IMR-90 (cell line): ENCODE measurements at regions not wholly inside any gene's neighbourhood (a gene's known extent, or its start where the extent isn't known, plus 50 kb on each side); places are given as distances from the start of the nearest gene placed in this dataset.

Experiments
- ATAC-seq: fragments of 200-7000 bp; cut with Tn5 transposase; 2 replicates; pipeline ENCODE4 v1.9.1; 2020; ENCODE audit warnings: low read depth, mild to moderate bottlenecking, moderate library complexity
- BruUV-seq: library from RNA; stranded (reverse); fragments of 400-500 nt; replicated peaks from 2 replicates; lab custom pipeline; 2021; lab: Mats Ljungman, UMichigan
- CTCF ChIA-PET: fragments of 300-600 bp; formaldehyde crosslinking; extraction: SDS; loops from one replicate; lab custom pipeline; 2021; ENCODE audit warnings: antibody characterized with exemption; lab: Yijun Ruan, JAX
- POLR2A ChIA-PET: fragments of 300-600 bp; sonication (Branson Sonifier 250); formaldehyde crosslinking; loops from one replicate; lab custom pipeline; 2022; ENCODE audit warnings: antibody characterized with exemption; ENCODE audit not compliant: unreplicated experiment; lab: Charles Lee
- DNase-seq: peaks from one replicate; pipeline ENCODE4 v3.0.0; 2013
- H2AFZ ChIP-seq: replicated peaks from 2 replicates; pipeline ENCODE3; 2013; ENCODE audit warnings: low read length, mild to moderate bottlenecking; ENCODE audit not compliant: poor library complexity
- H2AK5ac ChIP-seq: 2 replicates; pipeline ENCODE4 v1.6.1; 2013; ENCODE audit warnings: low read depth, low read length, inconsistent platforms
- H2AK9ac ChIP-seq: replicated peaks from 2 replicates; pipeline ENCODE3; 2013; ENCODE audit warnings: mild to moderate bottlenecking, low read depth, low read length, moderate library complexity; ENCODE audit not compliant: poor library complexity
- H2BK120ac ChIP-seq: 2 replicates; pipeline ENCODE4 v1.6.1; 2013; ENCODE audit warnings: low read depth, low read length, inconsistent platforms
- H2BK15ac ChIP-seq: 3 replicates; pipeline ENCODE4 v1.6.1; 2013; ENCODE audit warnings: low read depth, low read length, inconsistent platforms
- H2BK20ac ChIP-seq: 2 replicates; pipeline ENCODE4 v1.6.1; 2013; ENCODE audit warnings: low read depth, mild to moderate bottlenecking, inconsistent platforms, low read length, moderate library complexity
- H2BK5ac ChIP-seq: 2 replicates; pipeline ENCODE4 v1.6.1; 2013; ENCODE audit warnings: mild to moderate bottlenecking, low read depth, low read length, inconsistent platforms; ENCODE audit not compliant: poor library complexity, severe bottlenecking
- H3K14ac ChIP-seq: replicated peaks from 2 replicates; pipeline ENCODE4 v1.6.1; 2013; ENCODE audit warnings: low read depth, low read length, inconsistent platforms
- H3K18ac ChIP-seq: 2 replicates; pipeline ENCODE4 v1.6.1; 2013; ENCODE audit warnings: low read depth, low read length, control low read depth
- H3K23ac ChIP-seq: 2 replicates; pipeline ENCODE4 v1.6.1; 2013; ENCODE audit warnings: low read depth, low read length, inconsistent platforms
- H3K27ac ChIP-seq: 2 replicates; pipeline ENCODE4 v1.5.1; 2013; ENCODE audit warnings: mild to moderate bottlenecking, control low read depth, low read length; ENCODE audit not compliant: insufficient read depth
- H3K27me3 ChIP-seq: 2 replicates; pipeline ENCODE4 v1.6.1; 2013; ENCODE audit warnings: low read length; ENCODE audit not compliant: control insufficient read depth, insufficient read depth
- H3K36me3 ChIP-seq: 2 replicates; pipeline ENCODE4 v1.6.1; 2013; ENCODE audit warnings: low read length, mixed read lengths; ENCODE audit not compliant: control insufficient read depth, insufficient read depth
- H3K4ac ChIP-seq: 2 replicates; pipeline ENCODE4 v1.6.1; 2013; ENCODE audit warnings: low read depth, low read length, inconsistent platforms
- H3K4me1 ChIP-seq: 2 replicates; pipeline ENCODE4 v1.6.1; 2013; ENCODE audit warnings: low read length, mixed read lengths; ENCODE audit not compliant: control insufficient read depth, insufficient read depth
- H3K4me2 ChIP-seq: 2 replicates; pipeline ENCODE4 v1.6.1; 2013; ENCODE audit warnings: low read depth, mild to moderate bottlenecking, control low read depth, low read length, moderate library complexity
- H3K4me3 ChIP-seq: 2 replicates; pipeline ENCODE4 v1.5.1; 2013; ENCODE audit warnings: low read depth, mild to moderate bottlenecking, control low read depth, low read length, moderate library complexity; ENCODE audit not compliant: insufficient read depth
- H3K56ac ChIP-seq: 2 replicates; pipeline ENCODE4 v1.6.1; 2013; ENCODE audit warnings: low read length, inconsistent platforms; ENCODE audit not compliant: insufficient read depth; ENCODE audit errors: extremely low read depth
- H3K79me1 ChIP-seq, 2 experiments: 2 replicates each; pipeline ENCODE4 v1.6.1; 2013; ENCODE audit warnings: low read length in 2 of 2, inconsistent platforms in 1 of 2, low read depth in 1 of 2
- H3K9ac ChIP-seq: 2 replicates; pipeline ENCODE4 v1.6.1; 2013; ENCODE audit warnings: low read depth, low read length, control low read depth
- H3K9me1 ChIP-seq: 2 replicates; pipeline ENCODE4 v1.6.1; 2013; ENCODE audit warnings: low read length, inconsistent platforms; ENCODE audit not compliant: insufficient read depth
- H3K9me3 ChIP-seq: 2 replicates; pipeline ENCODE4 v1.6.1; 2013; ENCODE audit warnings: low read length; ENCODE audit not compliant: control insufficient read depth, insufficient read depth
- H4K20me1 ChIP-seq: 2 replicates; pipeline ENCODE4 v1.6.1; 2013; ENCODE audit warnings: low read length, inconsistent platforms; ENCODE audit not compliant: insufficient read depth
- H4K5ac ChIP-seq: 2 replicates; pipeline ENCODE4 v1.6.1; 2013; ENCODE audit warnings: mild to moderate bottlenecking, low read depth, low read length, control low read depth
- H4K8ac ChIP-seq, 2 experiments: 2 replicates each; pipeline ENCODE4 v1.6.1; 2013; ENCODE audit warnings: low read depth in 2 of 2, low read length in 2 of 2, control low read depth in 1 of 2, inconsistent platforms in 1 of 2
- H4K91ac ChIP-seq: 2 replicates; pipeline ENCODE4 v1.6.1; 2013; ENCODE audit warnings: low read depth, low read length, inconsistent platforms; ENCODE audit not compliant: insufficient read depth
- BHLHE40 ChIP-seq: fragments of 150-350 bp; IDR thresholded peaks from 2 replicates; pipeline ENCODE4 v1.6.1; 2016; ENCODE audit warnings: mild to moderate bottlenecking, low read depth, low read length
- CHD1 ChIP-seq: IDR thresholded peaks from 2 replicates; pipeline ENCODE4 v1.6.1; 2012; ENCODE audit warnings: low read depth, low read length, improper control_type of control experiment
- CTCF ChIP-seq: conservative IDR thresholded peaks from 2 replicates; pipeline ENCODE4 v1.5.1; 2012; ENCODE audit warnings: mild to moderate bottlenecking, low read depth, low read length, improper control_type of control experiment
- NFE2L2 ChIP-seq: fragments of 150-350 bp; IDR thresholded peaks from 2 replicates; pipeline ENCODE4 v1.6.1; 2016; ENCODE audit warnings: low read depth, mild to moderate bottlenecking, low read length
- POLR2A ChIP-seq: IDR thresholded peaks from 2 replicates; pipeline ENCODE4 v1.6.1; 2012; ENCODE audit warnings: mild to moderate bottlenecking, low read depth, low read length
- RFX5 ChIP-seq: IDR thresholded peaks from 2 replicates; pipeline ENCODE4 v1.8.0; 2012; ENCODE audit warnings: low read depth, mild to moderate bottlenecking, low read length, moderate library complexity
- SMC3 ChIP-seq: fragments of 150-350 bp; IDR thresholded peaks from 2 replicates; pipeline ENCODE4 v1.6.1; 2016; ENCODE audit warnings: low read depth, mild to moderate bottlenecking, antibody characterized with exemption, low read length, moderate library complexity
- WGBS, 2 experiments: methylation state at CpG; one replicate each; pipeline versions ENCODE4 v1.1.5 to v1.1.7; 2013; ENCODE audit warnings: missing lambda C conversion rate in 2 of 2; ENCODE audit not compliant: insufficient read length in 1 of 2; ENCODE audit errors: extremely low coverage in 2 of 2; 5-methylcytosine and 5-hydroxymethylcytosine counted together
- dilution Hi-C: fragments of 300-500 bp; cut with HindIII; formaldehyde crosslinking; loops from one replicate; pipeline ENCODE4 v1.14.3; 2018; ENCODE audit warnings: low sequenced_read_pairs; ENCODE audit not compliant: unreplicated experiment
- in situ Hi-C: fragments of 300-500 bp; cut with MboI; formaldehyde crosslinking; loops from 3 replicates; pipeline ENCODE4 v1.14.3; 2019; ENCODE audit warnings: low sequenced_read_pairs, inconsistent platforms, mixed read lengths
- intact Hi-C: fragments of 100-400 bp; cut with micrococcal nuclease; formaldehyde crosslinking; loops from 2 replicates; pipeline ENCODE4 v1.10.0; 2022

GRCh38 chr1:47593598-47594285 is 155.9 kb downstream of the FOXD2 start:
- POLR2A ChIA-PET, result no interaction called here
- 67% methylated on average over 1 of the region's 12 CpGs; no CpG with 5 or more reads in 1 of the 2 experiments for WGBS, 2 experiments

More at GRCh38 chr1:47593598-47594285, 155.9 kb downstream of the FOXD2 start:
- peaks cover 11% of the 10 kb centered on the region; the same call in 1 of the 2 replicates for H3K27me3 ChIP-seq
- H3K79me1 ChIP-seq, result no peaks in the 10 kb centered on the region
- no peak overlapping the region for H4K8ac ChIP-seq
- no peaks in the 10 kb centered on the region for H3K36me3 ChIP-seq
- H3K9me3 ChIP-seq, result no peaks in the 10 kb centered on the region
- H2AK5ac ChIP-seq, result no peak overlapping the region
- no peak overlapping the region for H3K56ac ChIP-seq
- no peak overlapping the region for H3K4me3 ChIP-seq
- H4K91ac ChIP-seq, result no peak overlapping the region
- no peak overlapping the region for H3K4ac ChIP-seq
- H3K9ac ChIP-seq, result no peak overlapping the region
- no peaks in the 10 kb centered on the region for H3K4me1 ChIP-seq
- no peaks in the 10 kb centered on the region for H3K9me1 ChIP-seq
- no peak overlapping the region for H3K23ac ChIP-seq
- DNase-seq (no peak), ATAC-seq (no peak)
- H3K18ac ChIP-seq, result no peak overlapping the region
- no peak overlapping the region for H2BK5ac ChIP-seq
- CTCF ChIA-PET, result interaction anchor here (1.4 kb wide), 1 partner anchor 13 kb away, joined by 3 read pairs; no protein-coding TSS in a partner anchor
- dilution Hi-C loops, result no loop called here
- H3K27ac ChIP-seq, result no peak overlapping the region
- H2AK9ac ChIP-seq, result no peak overlapping the region
- H3K14ac ChIP-seq, result no peak overlapping the region
- no TSS peak for BruUV-seq
- TF ChIP-seq POLR2A (no peak), NFE2L2 (no peak), CTCF (no peak), CHD1 (no peak), RFX5 (no peak), BHLHE40 (no peak), SMC3 (no peak)
- H2AFZ ChIP-seq, result no peak overlapping the region
- H2BK15ac ChIP-seq, result no peak overlapping the region
- no peak overlapping the region for H2BK120ac ChIP-seq
- no peak overlapping the region for H3K4me2 ChIP-seq
- in situ Hi-C loops, result no loop called here
- H4K5ac ChIP-seq, result no peak overlapping the region
- no peaks in the 10 kb centered on the region for H4K20me1 ChIP-seq
- intact Hi-C loops, result no loop called here
- no peak overlapping the region for H2BK20ac ChIP-seq
